ENCODE measurements at regions not wholly inside any gene's neighbourhood (a gene's known extent, or its start where the extent isn't known, plus 50 kb on each side); places are given as distances from the start of the nearest gene placed in this dataset.

GRCh38 chr3:127037021-127037400 is 54.1 kb downstream of the PLXNA1 start:
- TF ChIP-seq, protein P1, sequence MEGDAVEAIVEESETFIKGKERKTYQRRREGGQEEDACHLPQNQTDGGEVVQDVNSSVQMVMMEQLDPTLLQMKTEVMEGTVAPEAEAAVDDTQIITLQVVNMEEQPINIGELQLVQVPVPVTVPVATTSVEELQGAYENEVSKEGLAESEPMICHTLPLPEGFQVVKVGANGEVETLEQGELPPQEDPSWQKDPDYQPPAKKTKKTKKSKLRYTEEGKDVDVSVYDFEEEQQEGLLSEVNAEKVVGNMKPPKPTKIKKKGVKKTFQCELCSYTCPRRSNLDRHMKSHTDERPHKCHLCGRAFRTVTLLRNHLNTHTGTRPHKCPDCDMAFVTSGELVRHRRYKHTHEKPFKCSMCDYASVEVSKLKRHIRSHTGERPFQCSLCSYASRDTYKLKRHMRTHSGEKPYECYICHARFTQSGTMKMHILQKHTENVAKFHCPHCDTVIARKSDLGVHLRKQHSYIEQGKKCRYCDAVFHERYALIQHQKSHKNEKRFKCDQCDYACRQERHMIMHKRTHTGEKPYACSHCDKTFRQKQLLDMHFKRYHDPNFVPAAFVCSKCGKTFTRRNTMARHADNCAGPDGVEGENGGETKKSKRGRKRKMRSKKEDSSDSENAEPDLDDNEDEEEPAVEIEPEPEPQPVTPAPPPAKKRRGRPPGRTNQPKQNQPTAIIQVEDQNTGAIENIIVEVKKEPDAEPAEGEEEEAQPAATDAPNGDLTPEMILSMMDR (IDR thresholded peaks at IDR 0.05; ENCODE audit: extremely low read depth, insufficient read depth, missing control alignments) = no peak
- in situ Hi-C loops (cut with MboI; ENCODE audit: low pct_unique_long_range_greater_than_20kb, low sequenced_read_pairs, unreplicated experiment) = no loop called here
- no peak for DNase-seq (ENCODE audit: low spot score)

- in situ Hi-C loops (cut with MboI; ENCODE audit: low pct_unique_long_range_greater_than_20kb, low sequenced_read_pairs, unreplicated experiment) = no loop called here
- TF ChIP-seq, protein P1 (IDR thresholded peaks at IDR 0.05; ENCODE audit: extremely low read depth, insufficient read depth, missing control alignments) = no peak
- no peak for DNase-seq (ENCODE audit: low spot score)
These were observed 54.5 kb downstream of the PLXNA1 start for GRCh38 chr3:127037418-127037841.

DNA sequence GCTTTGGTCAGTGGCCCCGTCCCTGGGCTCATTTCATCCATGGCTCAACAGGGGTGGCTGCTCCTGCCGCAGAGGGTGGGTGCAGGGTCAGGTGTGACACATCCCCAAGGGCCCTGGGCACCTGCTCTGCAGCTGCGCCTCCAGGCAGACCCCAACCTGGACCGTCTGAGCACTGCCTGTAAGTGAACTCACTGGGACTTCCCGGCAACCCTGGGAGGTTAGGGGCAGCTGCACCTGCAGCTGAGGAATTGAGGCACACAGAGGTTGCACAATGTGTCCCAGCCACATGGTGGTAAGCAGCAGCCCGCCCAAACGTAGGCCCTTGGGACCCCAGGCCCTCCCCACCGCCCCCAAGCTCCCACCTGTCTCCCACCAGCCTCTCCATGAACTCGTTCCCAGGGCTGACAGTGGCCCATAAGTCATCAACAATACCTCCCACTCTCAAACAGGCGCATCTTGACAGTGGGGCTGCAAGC is 55.1 kb downstream of the PLXNA1 start:
- in situ Hi-C loops (cut with MboI; ENCODE audit: low pct_unique_long_range_greater_than_20kb, low sequenced_read_pairs, unreplicated experiment) = no loop called here
- TF ChIP-seq, protein P1 (IDR thresholded peaks at IDR 0.05; ENCODE audit: extremely low read depth, insufficient read depth, missing control alignments) = no peak
- no peak for DNase-seq (ENCODE audit: low spot score)

GRCh38 chr3:127038466-127038865 is 55.6 kb downstream of the PLXNA1 start:
- no peak for DNase-seq (ENCODE audit: low spot score)
- TF ChIP-seq, protein P1 (IDR thresholded peaks at IDR 0.05; ENCODE audit: extremely low read depth, insufficient read depth, missing control alignments) = no peak
- in situ Hi-C loops (cut with MboI; ENCODE audit: low pct_unique_long_range_greater_than_20kb, low sequenced_read_pairs, unreplicated experiment) = no loop called here

DNA sequence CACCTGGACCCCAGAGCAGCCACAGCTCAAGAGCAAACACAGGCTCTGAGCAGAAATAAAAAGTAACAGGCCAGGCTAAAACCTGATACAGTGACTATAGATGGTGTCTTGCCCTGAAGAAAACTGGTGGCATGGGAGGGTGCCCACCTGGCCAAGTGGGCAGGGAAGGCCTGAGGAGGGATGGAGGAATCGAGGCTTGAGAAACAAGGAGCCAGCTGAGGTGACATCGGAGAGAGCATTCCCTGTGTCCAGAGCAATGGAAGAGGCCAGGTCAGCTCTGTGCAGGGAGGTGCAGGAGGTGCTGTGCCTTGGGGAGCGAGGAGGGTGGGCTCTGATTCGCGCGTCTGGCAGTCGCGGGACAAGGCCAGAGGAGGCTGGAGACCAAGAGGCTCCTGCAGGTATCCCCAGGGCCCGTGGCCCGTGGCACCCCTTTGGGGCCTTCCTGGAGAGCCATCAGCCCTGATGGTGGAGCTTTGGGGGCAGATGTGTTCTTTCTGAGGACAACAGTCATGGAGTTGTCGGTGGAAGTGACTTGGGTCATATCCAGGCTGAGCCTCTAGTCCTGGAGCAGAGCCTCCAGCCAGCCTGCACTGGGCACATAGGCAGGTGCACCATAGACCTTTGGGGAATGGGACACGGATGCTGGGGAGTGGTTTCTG is 56.1 kb downstream of the PLXNA1 start:
- TF ChIP-seq, protein P1 (IDR thresholded peaks at IDR 0.05; ENCODE audit: extremely low read depth, insufficient read depth, missing control alignments) = no peak
- in situ Hi-C loops (cut with MboI; ENCODE audit: low pct_unique_long_range_greater_than_20kb, low sequenced_read_pairs, unreplicated experiment) = no loop called here
- DNase-seq (ENCODE audit: low spot score) = no peak

- no peak for DNase-seq (ENCODE audit: low spot score)
- in situ Hi-C loops (cut with MboI; ENCODE audit: low pct_unique_long_range_greater_than_20kb, low sequenced_read_pairs, unreplicated experiment) = no loop called here
- TF ChIP-seq, protein P1 (IDR thresholded peaks at IDR 0.05; ENCODE audit: extremely low read depth, insufficient read depth, missing control alignments) = no peak
These were observed 56.8 kb downstream of the PLXNA1 start for GRCh38 chr3:127039719-127040118.

All from GM13977 (cell line).